Uterus (tissue), 3 donors: ENCODE measurements at regions not wholly inside any gene's neighbourhood (a gene's known extent, or its start where the extent isn't known, plus 50 kb on each side); places are given as distances from the start of the nearest gene placed in this dataset.
"Not testable (repeated sequence)": the region's sequence is repeated elsewhere in the genome, so short reads cannot be mapped to it uniquely, and the experiment has no call there.

ENCODE experiments used
- DNase-seq, 2 donors: peaks; one replicate each; pipeline ENCODE4 v3.0.0-alpha.2; 2019 to 2020
- H3K27ac ChIP-seq, 2 donors: fragments of 200-600 bp; sonication (generic); 1 replicate in 1 of 2; 2 replicates in 1 of 2; pipeline ENCODE4 v1.5.1; 2016 to 2018
- H3K27me3 ChIP-seq, 2 donors: fragments of 200-600 bp; sonication (generic); one replicate each; pipeline ENCODE4 v1.5.1; 2018 to 2019; ENCODE audit warnings: control low read depth in 1 of 2
- H3K36me3 ChIP-seq, 2 donors: fragments of 200-600 bp; sonication (generic); one replicate each; pipeline ENCODE4 v1.5.1; 2019; ENCODE audit warnings: control low read depth in 1 of 2
- H3K4me1 ChIP-seq, 2 donors: fragments of 200-600 bp; sonication (generic); one replicate each; pipeline ENCODE4 v1.5.1; 2018 to 2019; ENCODE audit warnings: control low read depth in 1 of 2
- H3K4me3 ChIP-seq, 2 donors: fragments of 200-600 bp; sonication (generic); 1 replicate in 1 of 2; 2 replicates in 1 of 2; pipeline ENCODE4 v1.5.1; 2018 to 2019; ENCODE audit warnings: mild to moderate bottlenecking in 1 of 2
- H3K9me3 ChIP-seq, 2 donors: fragments of 200-600 bp; sonication (generic); one replicate each; pipeline ENCODE4 v1.5.1; 2019; ENCODE audit warnings: control low read depth in 1 of 2
- intact Hi-C: fragments of 100-400 bp; cut with DNase I; formaldehyde crosslinking; loops from one replicate; pipeline ENCODE4 v1.15.1; 2023; ENCODE audit warnings: low total_unique reads
- donor health status: DM: yes; HTN: yes; CAD: no.

- H3K27ac ChIP-seq, H3K9me3 ChIP-seq, H3K4me1 ChIP-seq, H3K27me3 ChIP-seq, DNase-seq, H3K36me3 ChIP-seq, H3K4me3 ChIP-seq, intact Hi-C loops: not testable (repeated sequence)
Observed at GRCh38 chr2:87465730-87466129, 282.2 kb upstream of the PLGLB2 start.

GRCh38 chr2:87466591-87467120 is 281.2 kb upstream of the PLGLB2 start:
- H3K9me3 ChIP-seq, H3K27ac ChIP-seq, H3K4me3 ChIP-seq, H3K36me3 ChIP-seq, DNase-seq, H3K4me1 ChIP-seq, intact Hi-C loops, H3K27me3 ChIP-seq: not testable (repeated sequence)

- H3K9me3 ChIP-seq, DNase-seq, H3K4me1 ChIP-seq, H3K36me3 ChIP-seq, H3K27ac ChIP-seq, H3K27me3 ChIP-seq, H3K4me3 ChIP-seq, intact Hi-C loops: not testable (repeated sequence)
Observed at GRCh38 chr2:87468429-87468981, 279.4 kb upstream of the PLGLB2 start.

GRCh38 chr2:87469180-87470151 is 278.4 kb upstream of the PLGLB2 start:
- H3K36me3 ChIP-seq, DNase-seq, intact Hi-C loops, H3K27me3 ChIP-seq, H3K9me3 ChIP-seq, H3K4me3 ChIP-seq, H3K4me1 ChIP-seq, H3K27ac ChIP-seq: not testable (repeated sequence)

GRCh38 chr2:87470381-87471380 is 277.2 kb upstream of the PLGLB2 start:
- H3K9me3 ChIP-seq, H3K36me3 ChIP-seq, intact Hi-C loops, H3K27me3 ChIP-seq, H3K27ac ChIP-seq, DNase-seq, H3K4me1 ChIP-seq, H3K4me3 ChIP-seq: not testable (repeated sequence)

GRCh38 chr2:87471478-87471877 is 276.4 kb upstream of the PLGLB2 start:
- H3K9me3 ChIP-seq, DNase-seq, H3K36me3 ChIP-seq, H3K4me3 ChIP-seq, H3K4me1 ChIP-seq, H3K27ac ChIP-seq, H3K27me3 ChIP-seq, intact Hi-C loops: not testable (repeated sequence)

- H3K4me1 ChIP-seq, H3K36me3 ChIP-seq, H3K27me3 ChIP-seq, intact Hi-C loops, H3K9me3 ChIP-seq, DNase-seq, H3K4me3 ChIP-seq: not testable (repeated sequence)
- peak overlapping the region in 1 of 2 donors; percentile 82 for H3K27ac ChIP-seq
Observed at GRCh38 chr2:87476223-87476872, 271.5 kb upstream of the PLGLB2 start.

GRCh38 chr2:87476936-87477335 is 271.0 kb upstream of the PLGLB2 start:
- intact Hi-C loops, H3K36me3 ChIP-seq, DNase-seq, H3K4me3 ChIP-seq, H3K9me3 ChIP-seq, H3K27me3 ChIP-seq, H3K4me1 ChIP-seq: not testable (repeated sequence)
- H3K27ac ChIP-seq = peak overlapping the region; percentile 69 to 82

- H3K4me1 ChIP-seq, H3K36me3 ChIP-seq, H3K27me3 ChIP-seq, H3K4me3 ChIP-seq, H3K9me3 ChIP-seq, intact Hi-C loops: not testable (repeated sequence)
- DNase-seq = peak in 1 of 2 donors; percentile 46
- H3K27ac ChIP-seq = peak overlapping the region; percentile 69 to 82
Observed at GRCh38 chr2:87477669-87478428, 270.0 kb upstream of the PLGLB2 start.

GRCh38 chr2:87478911-87479310 is 269.0 kb upstream of the PLGLB2 start:
- H3K4me3 ChIP-seq, DNase-seq, H3K36me3 ChIP-seq, intact Hi-C loops, H3K27ac ChIP-seq, H3K27me3 ChIP-seq, H3K4me1 ChIP-seq, H3K9me3 ChIP-seq: not testable (repeated sequence)

GRCh38 chr2:87483093-87483680 is 264.7 kb upstream of the PLGLB2 start:
- DNase-seq, H3K9me3 ChIP-seq, H3K4me1 ChIP-seq, H3K4me3 ChIP-seq, intact Hi-C loops, H3K36me3 ChIP-seq, H3K27me3 ChIP-seq, H3K27ac ChIP-seq: not testable (repeated sequence)
